Left ventricle myocardium inferior (tissue), 1 donor: ENCODE measurements at regions not wholly inside any gene's neighbourhood (a gene's known extent, or its start where the extent isn't known, plus 50 kb on each side); places are given as distances from the start of the nearest gene placed in this dataset.

Source experiments
- DNase-seq: peaks from one replicate; pipeline ENCODE4 v3.0.0-alpha.2; 2020
- H3K27ac ChIP-seq: fragments of 200-600 bp; replicated peaks from 2 replicates; pipeline ENCODE4 v1.8.0; 2021
- H3K27me3 ChIP-seq: fragments of 200-600 bp; 2 replicates; pipeline ENCODE4 v1.8.0; 2021; ENCODE audit warnings: low read depth
- H3K36me3 ChIP-seq: fragments of 200-600 bp; 2 replicates; pipeline ENCODE4 v1.8.0; 2021
- H3K4me1 ChIP-seq: fragments of 200-600 bp; 2 replicates; pipeline ENCODE4 v1.8.0; 2021
- H3K4me3 ChIP-seq: fragments of 200-600 bp; 2 replicates; pipeline ENCODE4 v1.8.0; 2021; ENCODE audit warnings: mild to moderate bottlenecking, moderate library complexity
- H3K9me3 ChIP-seq: fragments of 200-600 bp; replicated peaks from 2 replicates; pipeline ENCODE4 v1.8.0; 2021
- intact Hi-C: fragments of 100-400 bp; cut with micrococcal nuclease; formaldehyde crosslinking; loops from one replicate; pipeline ENCODE4 v1.11.0; 2022
- TF ChIP-seq, protein P1 (sequence below): fragments of 200-600 bp; IDR thresholded peaks from 2 replicates; pipeline ENCODE4 v1.8.0; 2021; ENCODE audit warnings: antibody characterized with exemption, mild to moderate bottlenecking, borderline replicate concordance
- donor health status: DM: no; HTN: yes; CAD: no; lungs with severe emphysema.

DNA sequence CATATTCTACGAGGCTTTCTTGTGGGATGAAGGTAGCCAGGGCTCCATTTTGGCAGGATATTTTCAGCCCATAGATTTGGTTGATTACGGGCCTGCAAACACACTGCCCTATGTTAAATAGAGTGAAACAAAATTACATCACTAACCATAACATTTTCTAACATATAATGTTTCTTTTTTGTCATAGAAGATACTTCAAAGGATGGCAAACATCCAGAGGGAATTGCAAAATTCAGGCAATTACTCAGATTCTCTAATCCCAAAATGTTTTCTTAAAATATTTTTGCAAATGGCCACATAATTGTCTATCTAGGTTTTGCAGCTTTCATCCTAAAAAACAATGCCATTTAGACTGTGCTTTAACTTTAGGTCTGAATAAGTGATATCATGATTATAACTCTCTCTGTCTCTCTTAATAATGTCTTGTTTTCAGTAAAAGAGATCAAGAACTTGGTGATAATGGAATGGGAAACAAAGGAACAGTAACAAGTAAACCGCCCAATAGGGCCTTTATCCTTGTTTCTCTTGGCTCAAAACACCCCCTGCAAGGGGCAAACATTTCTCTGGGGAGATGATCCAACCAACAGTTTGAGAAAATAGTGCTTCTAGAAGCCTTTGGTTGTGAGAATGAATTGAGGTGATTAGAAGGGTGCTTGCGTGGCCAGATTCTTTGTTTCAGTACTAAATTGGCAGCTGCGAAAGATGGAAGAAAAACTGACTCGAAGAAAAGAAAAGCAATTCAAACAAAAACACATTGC lies 54.4 kb upstream of the BTG1 start:
- DNase-seq, result no peak
- no peak overlapping the region for H3K4me3 ChIP-seq
- H3K27ac ChIP-seq, result no peak overlapping the region
- H3K36me3 ChIP-seq, result no peaks in the 10 kb centered on the region
- intact Hi-C loops, result no loop called here
- no peaks in the 10 kb centered on the region for H3K27me3 ChIP-seq
- H3K9me3 ChIP-seq, result no peaks in the 10 kb centered on the region
- H3K4me1 ChIP-seq, result no peaks in the 10 kb centered on the region
- TF ChIP-seq, protein P1, sequence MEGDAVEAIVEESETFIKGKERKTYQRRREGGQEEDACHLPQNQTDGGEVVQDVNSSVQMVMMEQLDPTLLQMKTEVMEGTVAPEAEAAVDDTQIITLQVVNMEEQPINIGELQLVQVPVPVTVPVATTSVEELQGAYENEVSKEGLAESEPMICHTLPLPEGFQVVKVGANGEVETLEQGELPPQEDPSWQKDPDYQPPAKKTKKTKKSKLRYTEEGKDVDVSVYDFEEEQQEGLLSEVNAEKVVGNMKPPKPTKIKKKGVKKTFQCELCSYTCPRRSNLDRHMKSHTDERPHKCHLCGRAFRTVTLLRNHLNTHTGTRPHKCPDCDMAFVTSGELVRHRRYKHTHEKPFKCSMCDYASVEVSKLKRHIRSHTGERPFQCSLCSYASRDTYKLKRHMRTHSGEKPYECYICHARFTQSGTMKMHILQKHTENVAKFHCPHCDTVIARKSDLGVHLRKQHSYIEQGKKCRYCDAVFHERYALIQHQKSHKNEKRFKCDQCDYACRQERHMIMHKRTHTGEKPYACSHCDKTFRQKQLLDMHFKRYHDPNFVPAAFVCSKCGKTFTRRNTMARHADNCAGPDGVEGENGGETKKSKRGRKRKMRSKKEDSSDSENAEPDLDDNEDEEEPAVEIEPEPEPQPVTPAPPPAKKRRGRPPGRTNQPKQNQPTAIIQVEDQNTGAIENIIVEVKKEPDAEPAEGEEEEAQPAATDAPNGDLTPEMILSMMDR, result no peak

DNA sequence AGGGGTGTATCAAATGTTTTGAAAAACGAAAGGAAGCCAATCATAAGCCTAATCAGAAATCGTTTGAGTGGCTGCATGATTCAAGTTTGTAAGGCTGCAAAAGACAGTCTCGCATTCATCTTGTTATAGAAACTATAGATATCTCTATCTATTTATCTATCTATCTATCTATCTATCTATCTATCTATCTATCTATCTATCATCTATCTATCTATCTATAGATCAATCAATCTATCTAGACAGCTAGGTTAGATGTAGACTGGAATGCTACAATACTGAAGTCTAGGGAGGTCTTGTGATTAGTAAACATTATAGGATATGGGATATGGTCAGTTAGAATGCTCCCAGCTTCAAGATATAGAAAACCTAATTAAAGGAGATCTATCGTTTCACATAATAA lies 52.2 kb upstream of the BTG1 start:
- Histone ChIP-seq H3K36me3 (no peaks in the 10 kb centered on the region), H3K27ac (no peak overlapping the region), H3K27me3 (no peaks in the 10 kb centered on the region), H3K4me1 (no peaks in the 10 kb centered on the region), H3K4me3 (no peak overlapping the region), H3K9me3 (no peaks in the 10 kb centered on the region)
- no peak for DNase-seq
- intact Hi-C loops, result no loop called here
- TF ChIP-seq, protein P1, result no peak

DNA sequence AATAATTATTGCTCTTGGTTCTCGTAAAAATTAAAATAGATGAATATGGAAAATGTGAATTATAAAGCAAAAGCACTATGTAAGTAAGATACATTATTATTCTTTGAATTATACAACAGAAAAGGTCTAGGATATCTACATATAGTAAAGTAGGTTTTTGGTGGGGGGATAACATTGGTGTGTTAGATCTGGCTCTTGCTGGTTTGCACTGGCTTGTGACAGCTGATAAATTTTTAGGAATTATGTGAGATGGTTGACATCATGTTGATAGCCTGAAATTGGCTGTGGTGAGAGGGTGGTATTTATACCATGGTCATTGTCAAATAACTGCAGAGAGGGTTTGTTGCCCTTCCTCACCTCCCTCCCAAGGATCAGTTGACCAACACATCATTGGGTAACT lies 50.7 kb upstream of the BTG1 start:
- TF ChIP-seq, protein P1, result no peak

More for the DNA sequence above, 50.7 kb upstream of the BTG1 start:
- H3K36me3 ChIP-seq, result no peaks in the 10 kb centered on the region
- H3K27ac ChIP-seq, result no peak overlapping the region
- H3K4me1 ChIP-seq, result no peaks in the 10 kb centered on the region
- intact Hi-C loops, result no loop called here
- no peaks in the 10 kb centered on the region for H3K27me3 ChIP-seq
- no peaks in the 10 kb centered on the region for H3K9me3 ChIP-seq
- DNase-seq, result no peak
- no peak overlapping the region for H3K4me3 ChIP-seq
